MM.1S (cell line): ENCODE measurements at regions not wholly inside any gene's neighbourhood (a gene's known extent, or its start where the extent isn't known, plus 50 kb on each side); places are given as distances from the start of the nearest gene placed in this dataset.

ENCODE experiments used
- EZH2 ChIP-seq: fragments of 300-600 bp; sonication (generic); optimal IDR thresholded peaks from 2 replicates; pipeline ENCODE3; 2017; ENCODE audit warnings: low read depth, mild to moderate bottlenecking, antibody characterized with exemption, low read length, mixed read lengths
- TF ChIP-seq, protein P1 (sequence below): fragments of 300-600 bp; sonication (generic); IDR thresholded peaks from 2 replicates; pipeline ENCODE4 v1.5.1; 2016; ENCODE audit warnings: antibody characterized with exemption, low read length, mixed read lengths

DNA sequence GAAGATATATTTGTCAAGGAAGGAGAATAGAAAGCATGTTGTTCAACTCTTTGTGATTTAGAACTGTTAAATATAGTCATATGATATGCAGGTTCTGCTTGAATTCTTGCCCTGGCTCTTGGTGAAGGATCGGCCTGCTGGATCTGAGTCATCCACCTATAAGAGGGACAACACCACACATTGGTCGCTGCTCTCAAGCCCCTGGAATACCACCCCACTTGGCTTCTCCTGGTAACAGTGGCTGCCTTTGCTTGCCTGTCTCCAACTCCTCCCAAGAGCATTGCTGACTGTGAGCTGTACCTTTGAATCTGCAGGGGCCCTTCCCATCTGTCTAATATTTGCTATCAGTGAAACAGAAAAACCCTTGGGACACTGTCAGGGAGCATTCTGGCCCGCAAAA, 78.9 kb upstream of the DGKG start:
- TF ChIP-seq, protein P1, sequence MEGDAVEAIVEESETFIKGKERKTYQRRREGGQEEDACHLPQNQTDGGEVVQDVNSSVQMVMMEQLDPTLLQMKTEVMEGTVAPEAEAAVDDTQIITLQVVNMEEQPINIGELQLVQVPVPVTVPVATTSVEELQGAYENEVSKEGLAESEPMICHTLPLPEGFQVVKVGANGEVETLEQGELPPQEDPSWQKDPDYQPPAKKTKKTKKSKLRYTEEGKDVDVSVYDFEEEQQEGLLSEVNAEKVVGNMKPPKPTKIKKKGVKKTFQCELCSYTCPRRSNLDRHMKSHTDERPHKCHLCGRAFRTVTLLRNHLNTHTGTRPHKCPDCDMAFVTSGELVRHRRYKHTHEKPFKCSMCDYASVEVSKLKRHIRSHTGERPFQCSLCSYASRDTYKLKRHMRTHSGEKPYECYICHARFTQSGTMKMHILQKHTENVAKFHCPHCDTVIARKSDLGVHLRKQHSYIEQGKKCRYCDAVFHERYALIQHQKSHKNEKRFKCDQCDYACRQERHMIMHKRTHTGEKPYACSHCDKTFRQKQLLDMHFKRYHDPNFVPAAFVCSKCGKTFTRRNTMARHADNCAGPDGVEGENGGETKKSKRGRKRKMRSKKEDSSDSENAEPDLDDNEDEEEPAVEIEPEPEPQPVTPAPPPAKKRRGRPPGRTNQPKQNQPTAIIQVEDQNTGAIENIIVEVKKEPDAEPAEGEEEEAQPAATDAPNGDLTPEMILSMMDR, result no peak
- TF ChIP-seq EZH2, result no peak
